Glomerular endothelial cell (primary cell): ENCODE measurements at regions not wholly inside any gene's neighbourhood (a gene's known extent, or its start where the extent isn't known, plus 50 kb on each side); places are given as distances from the start of the nearest gene placed in this dataset.

ENCODE experiments used
- DNase-seq: peaks from one replicate; pipeline ENCODE4 v3.0.0-alpha.2; 2011; ENCODE audit warnings: low read depth, low spot score; ENCODE audit errors: extremely low read depth

DNA sequence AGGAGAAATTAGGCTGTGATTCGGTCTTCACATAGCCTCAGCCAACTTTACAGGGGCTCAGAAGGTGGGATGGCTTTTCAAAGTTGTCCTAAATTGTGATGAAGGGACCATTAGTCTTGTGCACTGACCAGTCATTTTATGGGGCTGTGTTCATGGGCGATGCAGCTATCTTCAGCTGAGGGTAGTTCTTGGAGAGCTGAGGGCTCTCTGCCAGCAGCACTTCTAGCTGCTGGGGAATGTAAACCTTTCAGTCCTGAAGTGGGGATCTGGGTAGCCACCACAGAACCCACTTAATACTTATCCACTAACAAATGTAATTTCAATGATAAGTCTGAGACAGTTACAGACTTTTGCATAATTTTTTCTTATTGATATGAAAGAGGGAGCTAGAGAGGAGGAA lies 270.6 kb downstream of the AEBP2 start:
- DNase-seq = no peak

DNA sequence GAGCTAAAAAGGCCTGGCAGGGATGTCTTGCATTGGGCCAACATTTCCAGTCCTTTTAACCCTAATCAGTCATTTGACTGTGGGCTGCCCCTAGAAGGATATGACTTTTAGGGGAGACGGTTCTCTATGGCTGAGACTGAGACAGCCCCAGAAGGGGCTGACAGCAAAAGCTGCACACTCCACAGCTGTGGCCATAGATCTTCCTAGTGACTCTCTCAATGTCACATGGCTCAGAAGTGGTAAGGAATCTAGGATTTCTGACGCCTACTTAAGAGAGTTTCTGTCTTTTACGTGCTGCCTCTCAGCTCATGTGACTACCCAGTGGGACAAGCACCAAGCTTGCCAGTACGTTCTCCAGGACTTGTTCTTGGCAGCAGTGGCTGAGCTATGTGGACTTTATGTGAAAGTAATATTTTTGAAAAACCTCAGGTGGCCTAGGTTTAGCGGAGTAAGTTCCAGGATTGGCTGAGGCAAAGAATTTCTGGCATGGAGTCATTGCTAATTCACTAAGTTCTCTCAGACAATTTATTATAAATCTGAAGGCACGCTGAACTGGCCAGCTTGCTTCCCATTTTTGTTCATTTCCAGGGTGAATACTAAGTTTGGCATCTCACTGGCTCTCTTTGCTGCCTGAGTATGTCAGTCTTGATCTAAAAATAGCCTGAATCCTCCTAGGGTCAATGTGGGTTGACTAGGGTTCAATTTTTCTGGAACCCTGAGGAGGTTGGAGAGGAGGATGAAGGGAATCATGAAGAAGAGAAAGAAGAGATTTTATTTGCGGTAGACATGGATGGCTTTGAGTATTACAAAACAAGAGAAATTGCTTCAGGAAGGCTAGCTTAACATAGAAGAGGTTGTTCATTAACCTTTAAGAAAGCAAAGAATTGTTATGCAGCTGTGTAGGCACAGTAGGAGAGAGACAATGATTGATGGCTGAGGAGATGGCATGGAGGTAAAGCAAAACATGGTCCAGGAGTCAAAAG lies 271.8 kb downstream of the AEBP2 start:
- DNase-seq = no peak

DNA sequence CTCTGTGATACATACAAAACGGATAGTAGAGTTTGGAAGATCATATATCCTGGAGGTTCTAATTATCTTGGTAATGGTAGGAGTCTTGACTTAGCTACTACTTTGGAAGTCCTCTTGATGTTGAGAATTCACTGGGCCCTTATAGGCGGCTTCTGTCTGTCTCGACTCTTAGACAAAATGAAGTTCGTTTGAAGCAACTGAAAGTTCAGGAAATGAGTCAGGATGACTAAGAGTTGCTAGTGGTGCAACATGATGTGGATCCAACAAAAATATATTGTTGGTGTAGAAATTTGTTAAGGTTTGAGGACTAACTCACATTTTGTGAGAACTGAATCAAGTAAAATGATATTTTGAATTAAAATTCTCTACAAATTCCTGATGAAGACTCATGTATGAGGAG lies 272.7 kb downstream of the AEBP2 start:
- peak; percentile 56 for DNase-seq

- no peak for DNase-seq
Measured at GRCh38 chr12:19718401-19718800, 279.1 kb downstream of the AEBP2 start.

DNA sequence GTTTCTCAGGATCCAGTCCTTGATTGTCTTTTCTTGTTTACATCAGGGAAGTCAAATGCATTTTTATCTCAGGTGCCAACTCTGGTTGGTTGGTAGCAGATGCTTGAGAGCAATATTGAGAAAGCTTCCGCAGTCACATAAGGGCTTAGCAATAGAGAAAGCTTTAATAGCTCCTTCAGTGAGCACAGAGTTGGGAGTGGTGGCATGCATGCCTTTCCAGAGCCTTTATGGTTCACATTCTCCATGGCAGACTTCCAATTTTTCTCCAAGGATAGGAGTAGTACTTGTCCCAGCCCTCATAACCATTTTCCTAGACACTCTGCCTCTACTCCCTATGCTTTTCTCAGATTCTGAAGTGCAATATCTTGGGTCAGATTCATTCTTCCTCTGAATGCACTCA lies 280.4 kb downstream of the AEBP2 start:
- no peak for DNase-seq

- DNase-seq = no peak
Measured at GRCh38 chr12:19726122-19726521, 286.8 kb downstream of the AEBP2 start.

- no peak for DNase-seq
Measured at GRCh38 chr12:19726592-19726991, 287.3 kb downstream of the AEBP2 start.

- DNase-seq = no peak
Measured at GRCh38 chr12:19737019-19737418, 297.7 kb downstream of the AEBP2 start.

- DNase-seq = peak; percentile 88
Measured at GRCh38 chr12:19739195-19739776, 300.0 kb downstream of the AEBP2 start.

GRCh38 chr12:19740472-19741131 lies 301.3 kb downstream of the AEBP2 start:
- DNase-seq = no peak

GRCh38 chr12:19741132-19741489 lies 301.8 kb downstream of the AEBP2 start:
- DNase-seq = no peak

DNA sequence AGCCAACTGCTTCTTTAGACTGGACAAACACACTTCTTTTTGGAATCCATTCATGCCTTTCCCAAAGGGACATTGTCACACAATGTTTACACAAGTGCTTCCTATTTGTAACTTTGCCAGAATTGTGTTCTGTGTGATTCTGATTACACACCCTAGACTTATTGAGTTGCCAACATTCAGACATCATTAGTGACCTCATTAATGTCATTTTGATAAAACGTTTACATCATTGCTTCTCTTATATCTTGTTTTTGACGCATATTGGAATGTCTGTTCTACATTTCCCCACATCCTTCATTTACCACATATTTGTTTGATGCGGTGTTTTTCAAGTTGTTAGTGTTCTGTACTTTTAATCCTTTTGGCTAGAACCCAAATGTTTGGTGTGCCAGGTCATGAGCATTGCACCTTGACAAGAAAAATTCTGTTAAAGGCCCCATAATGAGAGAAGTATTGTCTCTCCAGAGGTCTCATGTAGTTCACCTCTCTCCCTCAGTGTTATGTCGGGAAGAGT lies 305.5 kb downstream of the AEBP2 start:
- peak; percentile 99 for DNase-seq

DNA sequence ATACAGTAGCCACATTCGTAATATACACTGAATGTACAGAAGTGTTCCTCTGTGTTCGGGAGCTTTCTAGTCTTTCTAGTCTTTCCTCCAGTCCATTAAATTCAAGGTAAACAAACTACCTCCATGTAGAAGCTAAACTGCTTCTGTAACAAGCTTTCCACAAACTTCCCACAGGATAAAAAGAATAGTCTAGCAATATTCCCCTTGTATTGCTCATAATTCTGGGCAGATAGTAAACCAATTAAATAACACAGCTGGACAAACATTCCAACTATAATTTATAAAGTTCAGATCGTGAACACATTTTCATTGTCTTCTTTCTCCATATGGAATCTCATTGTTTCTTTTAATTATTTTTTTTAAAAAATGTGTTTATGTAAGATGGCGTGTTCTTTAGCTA lies 307.2 kb downstream of the AEBP2 start:
- DNase-seq = no peak

DNA sequence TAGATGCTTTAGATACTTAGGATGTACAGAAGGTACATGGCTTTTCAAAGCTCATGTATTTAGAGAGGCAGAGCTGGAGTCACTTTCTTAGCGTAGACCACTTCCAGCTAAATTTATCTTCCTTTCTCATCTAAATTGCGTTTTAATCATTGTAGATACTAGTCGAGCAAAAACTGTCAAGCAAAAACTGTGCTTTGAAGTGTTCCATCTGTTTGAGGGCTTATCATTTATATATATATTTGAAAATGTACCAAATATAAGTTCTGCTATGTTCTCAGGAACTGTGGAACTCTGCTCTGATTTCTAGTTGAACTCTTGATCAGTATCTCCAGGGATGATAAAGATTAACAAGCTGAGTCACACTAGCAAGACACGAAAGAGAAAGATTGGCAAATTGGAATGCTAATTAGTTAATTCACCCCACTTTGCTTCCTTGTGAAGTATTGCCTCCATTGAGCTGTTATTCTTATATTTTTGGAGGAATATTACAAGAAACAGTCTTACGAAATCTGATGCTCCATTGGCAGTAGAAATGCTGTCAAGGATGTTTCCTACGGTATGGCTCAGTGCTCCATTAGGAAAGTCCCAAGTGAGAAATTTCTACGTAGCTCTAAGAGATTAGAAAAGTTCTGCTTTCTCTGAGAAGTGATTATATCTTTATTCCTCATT lies 310.7 kb downstream of the AEBP2 start:
- DNase-seq = no peak

GRCh38 chr12:19751078-19751477 lies 311.8 kb downstream of the AEBP2 start:
- DNase-seq = no peak

DNA sequence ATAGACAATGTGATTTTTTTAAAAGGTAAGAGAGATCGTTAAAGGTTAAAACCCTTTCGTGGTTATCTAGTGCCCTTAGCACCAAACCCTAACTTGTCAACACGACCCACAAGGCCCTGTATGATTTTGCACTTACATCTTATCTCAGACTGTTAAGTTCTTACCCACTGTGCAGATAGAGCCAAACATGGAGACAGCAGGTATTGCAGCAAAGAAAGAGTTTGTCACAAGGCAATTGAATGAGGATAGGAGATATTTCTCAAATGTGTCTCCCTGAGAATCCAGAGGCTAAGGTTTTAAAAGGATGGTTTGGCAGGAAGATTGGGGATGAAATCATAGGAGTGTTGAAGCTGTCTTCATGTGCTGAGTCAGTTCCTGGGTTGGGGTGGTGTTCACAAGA lies 313.4 kb downstream of the AEBP2 start:
- DNase-seq = no peak

DNA sequence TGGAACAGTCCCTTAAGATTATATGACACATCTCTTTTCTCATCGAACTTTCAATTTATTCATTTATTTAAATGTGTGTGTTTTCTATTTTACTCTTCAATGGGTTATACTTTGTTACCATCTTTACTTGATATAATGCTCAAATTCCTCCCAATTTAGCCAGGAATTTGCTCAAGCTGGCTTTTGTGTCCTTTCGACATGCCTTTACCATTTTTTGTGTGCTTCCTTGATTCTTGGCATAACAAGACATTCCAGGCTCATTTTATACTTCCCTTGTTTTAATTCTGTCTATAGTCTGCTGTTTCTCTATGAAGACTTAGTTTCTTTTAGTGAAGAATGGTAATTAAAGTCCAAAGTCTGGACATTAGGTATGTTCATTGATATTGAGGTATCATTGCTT lies 315.8 kb downstream of the AEBP2 start:
- no peak for DNase-seq

DNA sequence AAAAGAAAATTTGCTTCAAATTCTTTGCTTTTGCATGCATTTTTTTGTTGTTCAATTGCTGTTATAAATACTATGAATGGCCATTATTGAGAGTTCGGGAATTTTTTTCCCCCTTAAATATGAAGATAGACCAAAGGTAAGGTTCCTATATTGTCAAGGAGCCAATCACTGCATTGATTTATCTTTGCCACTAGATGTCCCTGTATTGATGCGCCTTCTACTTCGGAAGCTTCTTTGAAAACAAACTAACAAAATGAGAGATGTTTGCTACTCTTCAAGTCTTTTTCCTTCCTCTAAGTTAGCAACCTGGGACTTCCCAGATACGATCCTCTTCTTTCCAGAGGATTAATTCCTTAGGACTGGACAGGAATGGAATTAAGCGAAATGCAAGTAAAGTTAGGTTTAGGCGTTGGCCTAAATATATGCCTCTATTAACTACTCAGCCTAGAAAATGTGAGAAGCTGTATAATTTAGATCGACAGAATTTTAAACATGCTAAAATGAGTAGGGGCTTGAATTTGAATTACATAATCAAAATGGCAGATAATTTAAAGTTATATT lies 318.1 kb downstream of the AEBP2 start:
- no peak for DNase-seq

GRCh38 chr12:19759227-19759626 lies 319.9 kb downstream of the AEBP2 start:
- DNase-seq = no peak

GRCh38 chr12:19760611-19761010 lies 321.3 kb downstream of the AEBP2 start:
- DNase-seq = no peak

DNA sequence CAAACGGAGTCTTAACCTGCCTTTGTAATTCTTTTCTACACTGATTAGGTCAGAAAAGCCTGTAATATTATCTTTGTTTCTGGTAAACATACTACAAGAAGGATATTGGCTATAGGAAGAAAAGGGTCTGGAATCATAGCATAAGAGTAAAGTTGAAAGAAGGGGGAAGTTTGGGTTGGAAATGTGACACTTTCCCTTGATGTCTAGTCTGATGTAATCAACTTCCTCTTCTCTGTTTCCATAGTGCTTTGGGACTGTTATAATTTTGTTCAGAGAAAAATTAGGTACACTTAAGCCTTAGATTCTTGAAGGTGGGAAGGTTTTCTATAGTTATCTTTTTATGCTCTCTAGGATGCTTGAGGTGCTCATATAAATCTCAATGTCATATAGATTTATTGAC lies 322.2 kb downstream of the AEBP2 start:
- no peak for DNase-seq
